B cell (primary cell): ENCODE measurements at regions not wholly inside any gene's neighbourhood (a gene's known extent, or its start where the extent isn't known, plus 50 kb on each side); places are given as distances from the start of the nearest gene placed in this dataset.

Experiments used
- ATAC-seq: fragments of 200-7000 bp; cut with Tn5 transposase; one replicate; pipeline ENCODE4 v1.10.0; 2021; ENCODE audit warnings: low read depth, mild to moderate bottlenecking, moderate number of reproducible peaks, moderate library complexity
- CTCF ChIA-PET: fragments of 350-600 bp; sonication (Branson Sonifier 250); formaldehyde crosslinking; loops from one replicate; lab custom pipeline; 2021; ENCODE audit warnings: antibody characterized with exemption, inconsistent platforms; lab: Charles Lee
- POLR2A ChIA-PET: fragments of 350-600 bp; sonication (Branson Sonifier 250); formaldehyde crosslinking; loops from one replicate; lab custom pipeline; 2021; ENCODE audit warnings: antibody characterized with exemption; lab: Charles Lee
- DNase-seq: peaks from one replicate; pipeline ENCODE4 v3.0.0; 2013
- H2AFZ ChIP-seq: 2 replicates; pipeline ENCODE4 v1.6.1; 2012; ENCODE audit warnings: mild to moderate bottlenecking, low read depth, low read length; ENCODE audit not compliant: insufficient read depth, poor library complexity, severe bottlenecking
- H3K27ac ChIP-seq, 2 donors: 1 replicate in 1 of 2; 2 replicates in 1 of 2; pipeline ENCODE4 v1.5.1; 2012 to 2013; ENCODE audit warnings: low read length in 2 of 2, mild to moderate bottlenecking in 2 of 2, moderate library complexity in 1 of 2
- H3K27me3 ChIP-seq, 4 experiments: fragments of 200-600 bp in 1 of 4; sonication (generic) in 1 of 4; replicated peaks in 1 of 4; 1 replicate in 2 of 4; 2 replicates in 2 of 4; pipeline versions ENCODE4 v1.6.1 to v1.7.0; 2013 to 2016; ENCODE audit warnings: low read length in 3 of 4, mild to moderate bottlenecking in 2 of 4, mixed read lengths in 1 of 4, moderate library complexity in 1 of 4; ENCODE audit not compliant: insufficient read depth in 4 of 4, control insufficient read depth in 3 of 4; ENCODE audit errors: control extremely low read depth in 1 of 4
- H3K36me3 ChIP-seq, 2 experiments: replicated peaks in 1 of 2; 1 replicate in 1 of 2; 2 replicates in 1 of 2; pipeline versions ENCODE4 v1.6.1 to v1.7.1; 2013; ENCODE audit warnings: low read length in 1 of 2; ENCODE audit not compliant: insufficient read depth in 2 of 2, control insufficient read depth in 1 of 2; ENCODE audit errors: control extremely low read depth in 1 of 2, extremely low read depth in 1 of 2
- H3K4me1 ChIP-seq, 2 donors: fragments of 200-600 bp in 1 of 2; sonication (generic) in 1 of 2; 1 replicate in 1 of 2; 2 replicates in 1 of 2; pipeline versions ENCODE4 v1.5.1 to v1.6.1; 2013 to 2017; ENCODE audit warnings: low read length in 2 of 2; ENCODE audit not compliant: control insufficient read depth in 2 of 2, insufficient read depth in 2 of 2
- H3K4me2 ChIP-seq: replicated peaks from 2 replicates; pipeline ENCODE3; 2012; ENCODE audit warnings: mild to moderate bottlenecking, low read depth, low read length; ENCODE audit not compliant: poor library complexity, severe bottlenecking
- H3K4me3 ChIP-seq, 5 experiments: fragments of 200-600 bp in 1 of 5; sonication (generic) in 1 of 5; 1 replicate in 3 of 5; 2 replicates in 2 of 5; pipeline versions ENCODE4 v1.5.1 to v1.7.0; 2011 to 2016; ENCODE audit warnings: low read length in 4 of 5, mild to moderate bottlenecking in 4 of 5, low read depth in 2 of 5, control low read depth in 1 of 5, moderate library complexity in 1 of 5; ENCODE audit not compliant: insufficient read depth in 1 of 5; ENCODE audit errors: control extremely low read depth in 1 of 5, extremely low read depth in 1 of 5
- H3K79me2 ChIP-seq: fragments of 200-600 bp; sonication (generic); one replicate; pipeline ENCODE4 v1.6.0; 2016; ENCODE audit warnings: low read length; ENCODE audit not compliant: control insufficient read depth, insufficient read depth
- H3K9ac ChIP-seq: fragments of 200-600 bp; sonication (generic); 2 replicates; pipeline ENCODE4 v1.6.1; 2017; ENCODE audit warnings: mild to moderate bottlenecking, low read length, moderate library complexity
- H3K9me3 ChIP-seq, 3 donors: one replicate each; pipeline versions ENCODE4 v1.6.1 to v1.7.1; 2013; ENCODE audit warnings: low read length in 2 of 3; ENCODE audit not compliant: control insufficient read depth in 2 of 3, insufficient read depth in 1 of 3; ENCODE audit errors: control extremely low read depth in 1 of 3
- H4K20me1 ChIP-seq: 2 replicates; pipeline ENCODE4 v1.6.0; 2012; ENCODE audit warnings: mild to moderate bottlenecking, low read length; ENCODE audit not compliant: insufficient read depth, control insufficient read depth, poor library complexity, severe bottlenecking
- H3K27ac Mint-ChIP-seq: one replicate; pipeline ENCODE4 v1.8.0; 2021; ENCODE audit warnings: mixed read lengths
- H3K27me3 Mint-ChIP-seq: one replicate; pipeline ENCODE4 v1.8.0; 2021; ENCODE audit warnings: mixed read lengths
- H3K4me1 Mint-ChIP-seq: one replicate; pipeline ENCODE4 v1.8.0; 2021; ENCODE audit warnings: mixed read lengths
- H3K4me3 Mint-ChIP-seq: one replicate; pipeline ENCODE4 v1.8.0; 2021; ENCODE audit warnings: mixed read lengths
- H3K9me3 Mint-ChIP-seq: one replicate; pipeline ENCODE4 v1.8.0; 2022; ENCODE audit warnings: mixed read lengths; ENCODE audit not compliant: insufficient read depth
- CTCF ChIP-seq: fragments of 200-600 bp; IDR thresholded peaks from one replicate; pipeline ENCODE4 v1.8.0; 2022; ENCODE audit warnings: antibody characterized with exemption, mild to moderate bottlenecking
- EZH2 ChIP-seq: IDR thresholded peaks from 2 replicates; pipeline ENCODE4 v1.6.1; 2012; ENCODE audit warnings: borderline replicate concordance, low read depth, mild to moderate bottlenecking, moderate library complexity, low read length; ENCODE audit not compliant: insufficient read depth, poor library complexity, severe bottlenecking
- WGBS: methylation state at CpG from one replicate; pipeline ENCODE4 v1.1.5; 2013; ENCODE audit warnings: missing lambda C conversion rate; ENCODE audit not compliant: insufficient coverage; 5-methylcytosine and 5-hydroxymethylcytosine counted together
- intact Hi-C: fragments of 100-400 bp; cut with micrococcal nuclease; formaldehyde crosslinking; loops from one replicate; pipeline ENCODE4 v1.10.0; 2022

- Histone ChIP-seq H4K20me1 (no peaks in the 10 kb centered on the region), H3K4me1 (no peaks in the 10 kb centered on the region), H3K27me3 (peaks cover 0 to 20% (median 7%) of the 10 kb centered on the region in 4 experiments), H3K27ac (no peak overlapping the region), H3K9ac (no peak overlapping the region), H3K79me2 (no peaks in the 10 kb centered on the region), H3K4me2 (no peak overlapping the region), H3K36me3 (no peaks in the 10 kb centered on the region), H3K9me3 (no peaks in the 10 kb centered on the region), H3K4me3 (no peak overlapping the region), H2AFZ (no peak overlapping the region)
- CTCF ChIA-PET: no interaction called here
- WGBS: 100% methylated on average over 1 of the region's 5 CpGs
- POLR2A ChIA-PET: no interaction called here
- Mint-ChIP-seq H3K27me3 (peaks cover 70% of the 10 kb centered on the region), H3K4me1 (no peaks in the 10 kb centered on the region), H3K4me3 (no peak overlapping the region), H3K27ac (no peak overlapping the region), H3K9me3 (no peaks in the 10 kb centered on the region)
- intact Hi-C loops: no loop called here
- no peak for DNase-seq
- ATAC-seq: no peak
- TF ChIP-seq EZH2 (no peak), CTCF (no peak)
Measured at GRCh38 chr15:69652751-69653305, 200.2 kb downstream of the RPLP1 start.

- Histone ChIP-seq H2AFZ (no peak overlapping the region), H3K9me3 (no peaks in the 10 kb centered on the region), H3K27ac (no peak overlapping the region), H3K9ac (no peak overlapping the region), H4K20me1 (no peaks in the 10 kb centered on the region), H3K36me3 (no peaks in the 10 kb centered on the region), H3K4me3 (no peak overlapping the region), H3K4me2 (no peak overlapping the region), H3K27me3 (peaks cover 0 to 21% (median 8%) of the 10 kb centered on the region in 4 experiments), H3K79me2 (no peaks in the 10 kb centered on the region), H3K4me1 (no peaks in the 10 kb centered on the region)
- CTCF ChIA-PET: no interaction called here
- H3K4me3 Mint-ChIP-seq: no peak overlapping the region
- H3K9me3 Mint-ChIP-seq: no peaks in the 10 kb centered on the region
- H3K4me1 Mint-ChIP-seq: no peaks in the 10 kb centered on the region
- WGBS: 94% methylated on average over 1 of the region's 1 CpG
- no peak overlapping the region for H3K27ac Mint-ChIP-seq
- DNase-seq: no peak
- ATAC-seq: no peak
- POLR2A ChIA-PET: no interaction called here
- intact Hi-C loops: no loop called here
- TF ChIP-seq CTCF: no peak
- no peak for TF ChIP-seq EZH2
- peaks cover 70% of the 10 kb centered on the region for H3K27me3 Mint-ChIP-seq
Measured at GRCh38 chr15:69653306-69653705, 200.7 kb downstream of the RPLP1 start.
